SK-N-SH (cell line): ENCODE measurements at regions not wholly inside any gene's neighbourhood (a gene's known extent, or its start where the extent isn't known, plus 50 kb on each side); places are given as distances from the start of the nearest gene placed in this dataset.

Experiments
- CTCF ChIA-PET: fragments of 300-600, 350-600 bp; formaldehyde crosslinking; extraction: SDS; loops from one replicate; lab custom pipeline; 2021; lab: Yijun Ruan, JAX
- POLR2A ChIA-PET: fragments of 350-600 bp; sonication (Branson Sonifier 250); formaldehyde crosslinking; extraction: SDS; loops from one replicate; lab custom pipeline; 2020; ENCODE audit warnings: antibody characterized with exemption, inconsistent platforms; lab: Yijun Ruan, JAX
- DNase-seq: peaks from one replicate; pipeline ENCODE4 v3.0.0; 2012
- H2AFZ ChIP-seq: fragments of 200-600 bp; sonication (generic); 2 replicates; pipeline ENCODE4 v1.8.1; 2016; ENCODE audit warnings: antibody characterized with exemption, mild to moderate bottlenecking, low read depth
- H3F3A ChIP-seq: fragments of 200-600 bp; sonication (generic); replicated peaks from 2 replicates; pipeline ENCODE3; 2016; ENCODE audit warnings: antibody characterized with exemption, mild to moderate bottlenecking; ENCODE audit not compliant: insufficient read depth
- H3K27ac ChIP-seq, 2 experiments: fragments of 200-500 bp in 1 of 2; fragments of 200-600 bp in 1 of 2; sonication (Bioruptor generic) in 1 of 2; sonication (generic), shearing (Covaris generic) in 1 of 2; 2 replicates each; pipeline versions ENCODE4 v1.5.1 to v1.6.1; 2014 to 2016; ENCODE audit warnings: low read depth in 2 of 2, inconsistent platforms in 1 of 2, low read length in 1 of 2, mild to moderate bottlenecking in 1 of 2, mixed read lengths in 1 of 2
- H3K27me3 ChIP-seq: fragments of 200-600 bp; sonication (generic), shearing (Covaris generic); 2 replicates; pipeline ENCODE4 v1.6.1; 2016; ENCODE audit warnings: mixed run types; ENCODE audit not compliant: insufficient read depth
- H3K36me3 ChIP-seq, 2 experiments: fragments of 200-500 bp in 1 of 2; fragments of 200-600 bp in 1 of 2; sonication (Bioruptor generic) in 1 of 2; sonication (generic) in 1 of 2; replicated peaks in 1 of 2; 2 replicates each; pipeline versions ENCODE3 to v1.5.1; 2014 to 2016; ENCODE audit warnings: low read length in 1 of 2, mild to moderate bottlenecking in 1 of 2; ENCODE audit not compliant: insufficient read depth in 2 of 2, control insufficient read depth in 1 of 2
- H3K4me1 ChIP-seq, 2 experiments: fragments of 200-500 bp in 1 of 2; fragments of 200-600 bp in 1 of 2; sonication (Bioruptor generic) in 1 of 2; sonication (generic), shearing (Covaris generic) in 1 of 2; 2 replicates each; pipeline versions ENCODE4 v1.5.1 to v1.6.1; 2014 to 2016; ENCODE audit warnings: low read depth in 1 of 2, low read length in 1 of 2, mixed run types in 1 of 2; ENCODE audit not compliant: insufficient read depth in 2 of 2, control insufficient read depth in 1 of 2
- H3K4me2 ChIP-seq: fragments of 200-600 bp; sonication (generic), shearing (Covaris generic); 2 replicates; pipeline ENCODE4 v1.6.1; 2017; ENCODE audit warnings: mixed run types
- H3K4me3 ChIP-seq, 2 experiments: fragments of 200-500 bp in 1 of 2; fragments of 200-600 bp in 1 of 2; sonication (Bioruptor generic) in 1 of 2; sonication (generic), shearing (Covaris generic) in 1 of 2; 2 replicates each; pipeline versions ENCODE4 v1.5.1 to v1.8.1; 2014 to 2016; ENCODE audit warnings: low read depth in 2 of 2, inconsistent platforms in 1 of 2, low read length in 1 of 2, mild to moderate bottlenecking in 1 of 2, mixed read lengths in 1 of 2, moderate library complexity in 1 of 2
- H3K79me2 ChIP-seq: fragments of 200-600 bp; sonication (generic); 2 replicates; pipeline ENCODE4 v1.8.1; 2017; ENCODE audit warnings: mild to moderate bottlenecking; ENCODE audit not compliant: insufficient read depth
- H3K9ac ChIP-seq: fragments of 200-600 bp; sonication (generic); 2 replicates; pipeline ENCODE4 v1.6.1; 2017; ENCODE audit warnings: mixed run types
- H3K9me2 ChIP-seq: fragments of 200-600 bp; sonication (generic); 2 replicates; pipeline ENCODE4 v1.6.1; 2017; ENCODE audit warnings: mixed run types
- H3K9me3 ChIP-seq: fragments of 200-600 bp; sonication (generic); 2 replicates; pipeline ENCODE4 v1.6.1; 2017; ENCODE audit warnings: mixed run types, mild to moderate bottlenecking, moderate library complexity
- H4K20me1 ChIP-seq: fragments of 200-600 bp; sonication (generic); 2 replicates; pipeline ENCODE4 v1.6.1; 2017; ENCODE audit warnings: mild to moderate bottlenecking, mixed run types; ENCODE audit not compliant: insufficient read depth
- CTCF ChIP-seq: fragments of 200-600 bp; sonication (generic); IDR thresholded peaks from 2 replicates; pipeline ENCODE4 v1.6.1; 2017; ENCODE audit warnings: antibody characterized with exemption, mild to moderate bottlenecking, moderate library complexity
- ELF1 ChIP-seq: IDR thresholded peaks from 2 replicates; pipeline ENCODE4 v1.4.0; 2012
- FOXM1 ChIP-seq: IDR thresholded peaks from 2 replicates; pipeline ENCODE4 v1.4.0; 2012; ENCODE audit warnings: low read depth, mild to moderate bottlenecking
- GABPA ChIP-seq: IDR thresholded peaks from 2 replicates; pipeline ENCODE4 v1.4.0; 2012; ENCODE audit warnings: low read depth, mild to moderate bottlenecking
- IRF3 ChIP-seq: fragments of 150-350 bp; IDR thresholded peaks from 2 replicates; pipeline ENCODE4 v1.6.1; 2016; ENCODE audit warnings: mild to moderate bottlenecking, low read depth, low read length
- JUND ChIP-seq: IDR thresholded peaks from 2 replicates; pipeline ENCODE4 v1.4.0; 2012
- MAX ChIP-seq: IDR thresholded peaks from 2 replicates; pipeline ENCODE4 v1.4.0; 2012; ENCODE audit warnings: low read depth
- MEF2A ChIP-seq: IDR thresholded peaks from 2 replicates; pipeline ENCODE4 v1.4.0; 2012; ENCODE audit warnings: low read depth, borderline replicate concordance
- MXI1 ChIP-seq: IDR thresholded peaks from 2 replicates; pipeline ENCODE4 v1.6.1; 2012; ENCODE audit warnings: mild to moderate bottlenecking, low read depth, low read length, improper control_type of control experiment
- NFIC ChIP-seq: IDR thresholded peaks from 2 replicates; pipeline ENCODE4 v1.4.0; 2012; ENCODE audit warnings: borderline replicate concordance
- PBX3 ChIP-seq: IDR thresholded peaks from 2 replicates; pipeline ENCODE4; 2012
- RCOR1 ChIP-seq: fragments of 150-350 bp; IDR thresholded peaks from 2 replicates; pipeline ENCODE4 v1.6.1; 2017; ENCODE audit warnings: antibody characterized with exemption, low read length
- REST ChIP-seq: IDR thresholded peaks from 2 replicates; pipeline ENCODE4 v1.6.1; 2012; ENCODE audit warnings: mild to moderate bottlenecking, low read depth, low read length, moderate library complexity
- SIN3A ChIP-seq: IDR thresholded peaks from 2 replicates; pipeline ENCODE4 v1.6.1; 2012; ENCODE audit warnings: low read depth, mild to moderate bottlenecking, low read length, moderate library complexity, borderline replicate concordance
- SMC3 ChIP-seq: IDR thresholded peaks from 2 replicates; pipeline ENCODE4 v1.6.1; 2012; ENCODE audit warnings: low read depth, low read length, improper control_type of control experiment
- TEAD4 ChIP-seq: IDR thresholded peaks from 2 replicates; pipeline ENCODE4 v1.4.0; 2012; ENCODE audit warnings: mild to moderate bottlenecking, borderline replicate concordance; ENCODE audit not compliant: insufficient read depth
- YY1 ChIP-seq: IDR thresholded peaks from 2 replicates; pipeline ENCODE4 v1.4.0; 2012; ENCODE audit warnings: low read depth, mild to moderate bottlenecking
- WGBS: methylation state at CpG from one replicate; pipeline ENCODE4 v1.1.6; 2017; ENCODE audit warnings: low lambda C conversion rate; 5-methylcytosine and 5-hydroxymethylcytosine counted together

- POLR2A ChIA-PET, result interaction anchor here (0.6 kb wide), 1 partner anchor 358 kb away, joined by 4 read pairs; no protein-coding TSS in a partner anchor
- DNase-seq, result no peak
- CTCF ChIA-PET, result interaction anchor here (0.7 to 1.6 kb wide), 3 partner anchors 9 to 70 kb away, joined by 3 to 8 read pairs (median 3); no protein-coding TSS in a partner anchor
Observed at GRCh38 chr11:10392095-10393079, 62.7 kb upstream of the AMPD3 start.

More at GRCh38 chr11:10392095-10393079, 62.7 kb upstream of the AMPD3 start:
- H3K9ac ChIP-seq, result no peak overlapping the region
- H3K4me1 ChIP-seq, result peaks cover 9 to 40% of the 10 kb centered on the region in 2 experiments
- no peaks in the 10 kb centered on the region for H3K9me3 ChIP-seq
- H2AFZ ChIP-seq, result no peak overlapping the region
- TF ChIP-seq YY1 (no peak), JUND (no peak), RCOR1 (no peak), MAX (no peak), NFIC (no peak), MEF2A (no peak), GABPA (no peak), SMC3 (no peak), REST (no peak), PBX3 (no peak), MXI1 (no peak), SIN3A (no peak), TEAD4 (no peak), IRF3 (no peak), CTCF (no peak), ELF1 (no peak), FOXM1 (no peak)
- no peaks in the 10 kb centered on the region for H3K79me2 ChIP-seq
- peaks cover 14% of the 10 kb centered on the region for H3F3A ChIP-seq
- H3K27me3 ChIP-seq, result no peaks in the 10 kb centered on the region
- WGBS, result 88% methylated on average over 11 of the region's 11 CpGs
- no peak overlapping the region for H3K4me3 ChIP-seq
- H3K4me2 ChIP-seq, result no peak overlapping the region
- H3K9me2 ChIP-seq, result no peaks in the 10 kb centered on the region
- no peaks in the 10 kb centered on the region for H4K20me1 ChIP-seq
- no peaks in the 10 kb centered on the region for H3K36me3 ChIP-seq
- no peak overlapping the region for H3K27ac ChIP-seq
